HEK293T (cell line): ENCODE measurements at regions not wholly inside any gene's neighbourhood (a gene's known extent, or its start where the extent isn't known, plus 50 kb on each side); places are given as distances from the start of the nearest gene placed in this dataset.

Experiments used
- CTCF ChIA-PET: fragments of 350-600 bp; formaldehyde crosslinking; extraction: SDS; loops from one replicate; lab custom pipeline; 2021; ENCODE audit warnings: antibody characterized with exemption, inconsistent platforms; lab: Yijun Ruan, JAX
- POLR2A ChIA-PET: fragments of 350-600 bp; formaldehyde crosslinking; extraction: SDS; loops from one replicate; lab custom pipeline; 2020; ENCODE audit warnings: antibody characterized with exemption, inconsistent platforms; lab: Yijun Ruan, JAX
- DNase-seq: peaks from one replicate; pipeline ENCODE4 v3.0.0; 2012; ENCODE audit warnings: mixed read lengths; ENCODE audit errors: extremely low spot score
- ARNT ChIP-seq: fragments of 450-650 bp; IDR thresholded peaks from 2 replicates; pipeline ENCODE4 v1.6.1; 2017; ENCODE audit warnings: mild to moderate bottlenecking
- BHLHE40 ChIP-seq: fragments of 450-650 bp; IDR thresholded peaks from 2 replicates; pipeline ENCODE4 v1.6.1; 2016; ENCODE audit warnings: mild to moderate bottlenecking, moderate library complexity, borderline replicate concordance
- CTBP1 ChIP-seq: fragments of 450-650 bp; IDR thresholded peaks from 2 replicates; pipeline ENCODE4 v1.6.1; 2016; ENCODE audit warnings: borderline replicate concordance
- ELF4 ChIP-seq: fragments of 450-650 bp; IDR thresholded peaks from 2 replicates; pipeline ENCODE4 v1.6.1; 2017; ENCODE audit warnings: antibody characterized with exemption
- FOXA1 ChIP-seq: fragments of 450-650 bp; IDR thresholded peaks from 2 replicates; pipeline ENCODE4 v1.6.1; 2016; ENCODE audit warnings: mild to moderate bottlenecking
- FOXK2 ChIP-seq: fragments of 450-650 bp; IDR thresholded peaks from 2 replicates; pipeline ENCODE4 v1.6.1; 2016; ENCODE audit warnings: mild to moderate bottlenecking
- FOXM1 ChIP-seq: fragments of 450-650 bp; IDR thresholded peaks from 2 replicates; pipeline ENCODE4 v1.6.1; 2017; ENCODE audit warnings: mild to moderate bottlenecking, borderline replicate concordance
- HDGF ChIP-seq: fragments of 450-650 bp; IDR thresholded peaks from 2 replicates; pipeline ENCODE4 v1.6.1; 2017; ENCODE audit warnings: antibody characterized with exemption, borderline replicate concordance
- L3MBTL2 ChIP-seq: fragments of 450-650 bp; conservative IDR thresholded peaks from 2 replicates; pipeline ENCODE4 v1.6.1; 2016; ENCODE audit warnings: mild to moderate bottlenecking
- LEF1 ChIP-seq: fragments of 450-650 bp; IDR thresholded peaks from 2 replicates; pipeline ENCODE4 v1.6.1; 2017; ENCODE audit warnings: mild to moderate bottlenecking, borderline replicate concordance
- NFRKB ChIP-seq: fragments of 450-650 bp; IDR thresholded peaks from 2 replicates; pipeline ENCODE4 v1.6.1; 2016; ENCODE audit warnings: mild to moderate bottlenecking, moderate library complexity
- PKNOX1 ChIP-seq: fragments of 450-650 bp; IDR thresholded peaks from 2 replicates; pipeline ENCODE4 v1.6.1; 2016
- SP1 ChIP-seq: fragments of 450-650 bp; IDR thresholded peaks from 2 replicates; pipeline ENCODE4 v1.6.1; 2017
- SUZ12 ChIP-seq: fragments of 450-650 bp; IDR thresholded peaks from 2 replicates; pipeline ENCODE4 v1.6.1; 2016; ENCODE audit warnings: mild to moderate bottlenecking
- TARDBP ChIP-seq: fragments of 450-650 bp; IDR thresholded peaks from 2 replicates; pipeline ENCODE4 v1.6.1; 2016
- ZNF384 ChIP-seq: fragments of 450-650 bp; IDR thresholded peaks from 2 replicates; pipeline ENCODE4 v1.6.1; 2016

GRCh38 chr1:78339490-78339889, 151.3 kb upstream of the PTGFR start:
- TF ChIP-seq CTBP1: no peak
- no peak for TF ChIP-seq HDGF
- no peak for TF ChIP-seq BHLHE40
- TF ChIP-seq PKNOX1: no peak
- no peak for TF ChIP-seq ZNF384
- no peak for TF ChIP-seq L3MBTL2
- TF ChIP-seq FOXM1: no peak
- TF ChIP-seq SUZ12: no peak
- no peak for TF ChIP-seq ELF4
- TF ChIP-seq ARNT: no peak
- no peak for TF ChIP-seq FOXA1
- TF ChIP-seq TARDBP: no peak
- no peak for TF ChIP-seq NFRKB
- TF ChIP-seq SP1: no peak
- no peak for TF ChIP-seq LEF1
- TF ChIP-seq FOXK2: no peak
- DNase-seq: no peak
- ChIA-PET CTCF (no interaction called here), POLR2A (no interaction called here)

GRCh38 chr1:78340006-78340405, 150.8 kb upstream of the PTGFR start:
- no peak for TF ChIP-seq SUZ12
- TF ChIP-seq FOXM1: no peak
- no peak for TF ChIP-seq SP1
- no peak for TF ChIP-seq BHLHE40
- TF ChIP-seq ARNT: no peak
- TF ChIP-seq L3MBTL2: no peak
- TF ChIP-seq LEF1: no peak
- TF ChIP-seq FOXK2: no peak
- TF ChIP-seq PKNOX1: no peak
- no peak for TF ChIP-seq ELF4
- no peak for DNase-seq
- POLR2A ChIA-PET: no interaction called here
- CTCF ChIA-PET: no interaction called here

DNA sequence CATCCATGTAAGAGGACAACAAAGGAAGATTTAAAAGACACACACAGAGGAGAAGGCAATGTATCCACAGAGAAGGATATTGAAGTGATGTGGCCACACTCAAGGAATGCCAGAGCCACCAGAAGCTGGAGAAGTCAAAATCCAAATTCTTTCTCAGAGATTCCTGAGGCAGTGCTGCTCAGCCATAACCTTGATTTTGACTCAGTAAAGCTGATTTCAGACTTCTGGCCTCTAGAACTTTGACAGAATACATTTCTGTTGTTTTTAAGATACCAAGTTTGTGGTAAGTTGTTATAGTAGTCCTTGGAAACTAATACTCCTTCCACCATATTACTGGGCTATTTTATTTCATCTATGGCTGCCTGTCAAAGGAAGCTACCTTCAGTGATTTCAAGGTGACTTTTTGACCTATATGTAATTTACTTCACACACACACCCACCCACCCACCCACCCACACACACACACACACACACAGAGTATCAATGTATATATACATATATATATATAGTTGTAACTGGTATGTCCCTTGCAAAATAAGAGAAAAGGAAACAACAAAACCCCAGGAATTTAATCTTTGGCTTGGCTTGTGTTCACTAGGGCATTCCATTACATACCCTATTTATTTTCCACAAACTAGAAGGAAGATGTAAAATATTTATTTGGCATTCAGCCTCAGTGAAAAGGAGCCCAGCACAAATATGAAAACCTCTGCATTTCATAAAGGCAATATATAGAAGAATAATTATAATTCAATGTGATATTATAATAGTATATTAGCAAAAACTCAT, 142.1 kb upstream of the PTGFR start:
- no peak for DNase-seq

DNA sequence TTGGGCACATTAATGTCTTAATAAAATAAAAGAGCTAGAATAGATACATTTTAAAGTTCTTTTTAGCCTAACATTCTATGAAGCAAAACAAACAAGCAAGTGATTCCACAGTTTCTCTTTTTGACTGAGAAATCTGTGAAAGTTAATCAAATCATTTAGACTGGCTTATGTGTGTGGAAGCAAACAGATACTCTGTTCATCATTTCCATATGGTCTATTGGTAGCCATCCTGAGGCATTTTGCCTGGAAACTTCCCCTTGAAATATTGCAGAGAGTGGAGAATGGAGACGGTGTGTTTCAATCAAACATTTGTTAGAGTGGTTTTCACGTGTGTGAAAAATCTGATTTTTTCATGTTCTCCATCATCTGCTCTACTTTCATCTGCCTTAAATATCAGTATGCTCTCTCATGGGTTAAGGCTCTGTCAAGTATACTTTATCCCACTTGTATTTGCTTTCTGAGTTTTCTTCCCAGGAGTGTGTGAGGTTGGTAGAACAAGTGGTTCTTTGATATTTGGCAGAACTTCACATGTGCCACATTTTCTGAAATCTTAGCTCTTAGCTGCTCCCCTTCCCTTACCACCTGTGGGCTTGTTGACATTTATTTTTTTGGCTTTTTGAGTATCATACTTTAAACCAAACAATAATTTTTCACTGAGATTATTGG, 139.1 kb upstream of the PTGFR start:
- POLR2A ChIA-PET: no interaction called here
- DNase-seq: no peak
- CTCF ChIA-PET: no interaction called here
- TF ChIP-seq TARDBP: no peak
- TF ChIP-seq L3MBTL2: no peak
- TF ChIP-seq BHLHE40: no peak
- no peak for TF ChIP-seq LEF1
- no peak for TF ChIP-seq HDGF
- no peak for TF ChIP-seq FOXK2
- TF ChIP-seq FOXA1: no peak

More for the DNA sequence above, 142.1 kb upstream of the PTGFR start:
- TF ChIP-seq ARNT (no peak), ZNF384 (no peak), NFRKB (no peak), CTBP1 (no peak), ELF4 (no peak), FOXK2 (no peak), FOXA1 (no peak), SUZ12 (no peak), PKNOX1 (no peak), L3MBTL2 (no peak), BHLHE40 (no peak), FOXM1 (no peak), SP1 (no peak), TARDBP (no peak), LEF1 (no peak), HDGF (no peak)
- POLR2A ChIA-PET: no interaction called here
- CTCF ChIA-PET: no interaction called here

- CTCF ChIA-PET: interaction anchor here (0.6 to 1.9 kb wide), 2 partner anchors 22 to 204 kb away, joined by 4 to 6 read pairs; no protein-coding TSS in a partner anchor
- no peak for TF ChIP-seq FOXA1
- no peak for TF ChIP-seq FOXM1
- no peak for TF ChIP-seq HDGF
- no peak for TF ChIP-seq ARNT
- no peak for TF ChIP-seq ZNF384
- no peak for TF ChIP-seq CTBP1
- TF ChIP-seq TARDBP: no peak
- TF ChIP-seq LEF1: no peak
- no peak for TF ChIP-seq SUZ12
- no peak for TF ChIP-seq L3MBTL2
- TF ChIP-seq ELF4: no peak
- TF ChIP-seq BHLHE40: no peak
- no peak for TF ChIP-seq NFRKB
- TF ChIP-seq FOXK2: no peak
- TF ChIP-seq PKNOX1: no peak
- TF ChIP-seq SP1: no peak
- DNase-seq: no peak
- POLR2A ChIA-PET: no interaction called here
These were observed 135.1 kb upstream of the PTGFR start for GRCh38 chr1:78355656-78356055.
